ENCODE measurements at regions not wholly inside any gene's neighbourhood (a gene's known extent, or its start where the extent isn't known, plus 50 kb on each side); places are given as distances from the start of the nearest gene placed in this dataset.
"Not testable (repeated sequence)": the region's sequence is repeated elsewhere in the genome, so short reads cannot be mapped to it uniquely, and the experiment has no call there.

- DNase-seq: no peak
Measured at GRCh38 chr1:199245946-199246345, 607.1 kb downstream of the PTPRC start.

GRCh38 chr1:199246716-199247115 is 607.9 kb downstream of the PTPRC start:
- no peak for DNase-seq

- no peak for DNase-seq
Measured at GRCh38 chr1:199247891-199248290, 609.1 kb downstream of the PTPRC start.

- DNase-seq: not testable (repeated sequence)
Measured at GRCh38 chr1:199254040-199254439, 615.2 kb downstream of the PTPRC start.

GRCh38 chr1:199261328-199261727 is 622.5 kb downstream of the PTPRC start:
- DNase-seq: no peak

- DNase-seq: no peak
Measured at GRCh38 chr1:199264283-199264682, 625.4 kb downstream of the PTPRC start.

- DNase-seq: no peak
Measured at GRCh38 chr1:199264911-199265310, 626.1 kb downstream of the PTPRC start.

GRCh38 chr1:199265319-199265718 is 626.5 kb downstream of the PTPRC start:
- DNase-seq: no peak

GRCh38 chr1:199269241-199269640 is 630.4 kb downstream of the PTPRC start:
- no peak for DNase-seq

- DNase-seq: no peak
Measured at GRCh38 chr1:199272139-199272544, 633.3 kb downstream of the PTPRC start.

GRCh38 chr1:199272628-199273086 is 633.8 kb downstream of the PTPRC start:
- DNase-seq: no peak

- no peak for DNase-seq
Measured at GRCh38 chr1:199273837-199274379, 635.1 kb downstream of the PTPRC start.

- no peak for DNase-seq
Measured at GRCh38 chr1:199279067-199279466, 640.2 kb downstream of the PTPRC start.

GRCh38 chr1:199279872-199280645 is 641.2 kb downstream of the PTPRC start:
- DNase-seq: no peak

GRCh38 chr1:199282751-199283305 is 644.0 kb downstream of the PTPRC start:
- no peak for DNase-seq

- DNase-seq: no peak
Measured at GRCh38 chr1:199283794-199284193, 645.0 kb downstream of the PTPRC start.

GRCh38 chr1:199287206-199287605 is 648.4 kb downstream of the PTPRC start:
- no peak for DNase-seq

- no peak for DNase-seq
Measured at GRCh38 chr1:199287647-199288046, 648.8 kb downstream of the PTPRC start.

- no peak for DNase-seq
Measured at GRCh38 chr1:199290186-199290585, 651.3 kb downstream of the PTPRC start.

- no peak for DNase-seq
Measured at GRCh38 chr1:199291022-199291740, 652.3 kb downstream of the PTPRC start.

- DNase-seq: no peak
Measured at GRCh38 chr1:199292896-199293295, 654.1 kb downstream of the PTPRC start.

- DNase-seq: no peak
Measured at GRCh38 chr1:199295107-199295506, 656.3 kb downstream of the PTPRC start.

GRCh38 chr1:199297174-199297573 is 658.3 kb downstream of the PTPRC start:
- DNase-seq: no peak

- DNase-seq: no peak
Measured at GRCh38 chr1:199297887-199298286, 659.0 kb downstream of the PTPRC start.

Data from DMS153 (cell line).